Tibial nerve (tissue), 4 donors: ENCODE measurements at regions not wholly inside any gene's neighbourhood (a gene's known extent, or its start where the extent isn't known, plus 50 kb on each side); places are given as distances from the start of the nearest gene placed in this dataset.

Experiments used
- DNase-seq, 2 donors: peaks; one replicate each; pipeline ENCODE4 v3.0.0-alpha.2; 2019; ENCODE audit warnings: low spot score in 2 of 2
- H3K27ac ChIP-seq, 4 donors: fragments of 200-600 bp; sonication (generic) in 3 of 4; one replicate each; pipeline ENCODE4 v1.5.1; 2017 to 2019; ENCODE audit warnings: mild to moderate bottlenecking in 1 of 4
- H3K27me3 ChIP-seq, 2 donors: fragments of 200-600 bp; sonication (generic) in 1 of 2; one replicate each; pipeline versions ENCODE4 v1.5.1 to v1.6.0; 2017 to 2019
- H3K36me3 ChIP-seq, 3 donors: fragments of 200-600 bp; sonication (generic); one replicate each; pipeline ENCODE4 v1.5.1; 2018 to 2019
- H3K4me1 ChIP-seq, 4 donors: fragments of 200-600 bp; sonication (generic) in 3 of 4; one replicate each; pipeline ENCODE4 v1.5.1; 2017 to 2019
- H3K4me3 ChIP-seq, 4 donors: fragments of 200-600 bp; sonication (generic) in 3 of 4; one replicate each; pipeline ENCODE4 v1.5.1; 2017 to 2019; ENCODE audit warnings: mild to moderate bottlenecking in 1 of 4, moderate library complexity in 1 of 4
- H3K9me3 ChIP-seq, 4 donors: fragments of 200-600 bp; sonication (generic) in 3 of 4; one replicate each; pipeline ENCODE4 v1.5.1; 2017 to 2019
- CTCF ChIP-seq, 5 experiments: fragments of 200-600 bp in 3 of 5; fragments of 450-650 bp in 2 of 5; sonication (generic) in 3 of 5; IDR thresholded peaks; one replicate each; pipeline ENCODE4 v1.5.1; 2016 to 2019; ENCODE audit warnings: antibody characterized with exemption in 5 of 5, mild to moderate bottlenecking in 3 of 5, moderate library complexity in 2 of 5
- EP300 ChIP-seq, 2 donors: sonication (generic); formaldehyde crosslinking; IDR thresholded peaks; one replicate each; pipeline ENCODE4 v1.6.1; 2017; ENCODE audit warnings: antibody characterized with exemption in 2 of 2, mild to moderate bottlenecking in 1 of 2
- POLR2A ChIP-seq, 2 donors: fragments of 450-650 bp; IDR thresholded peaks; one replicate each; pipeline ENCODE4 v1.6.1; 2017; ENCODE audit warnings: antibody characterized with exemption in 2 of 2, mild to moderate bottlenecking in 2 of 2, moderate library complexity in 2 of 2
- WGBS, 2 donors: methylation state at CpG; one replicate each; pipeline ENCODE4 v1.1.5; 2018; 5-methylcytosine and 5-hydroxymethylcytosine counted together

GRCh38 chr1:163906283-163906682, 584.5 kb downstream of the NUF2 start:
- no peak for TF ChIP-seq POLR2A (IDR thresholded peaks at IDR 0.05)
- TF ChIP-seq EP300 (IDR thresholded peaks at IDR 0.05): no peak
- no peak for TF ChIP-seq CTCF (IDR thresholded peaks at IDR 0.05)
- no peak overlapping the region for H3K27ac ChIP-seq
- no peaks in the 10 kb centered on the region for H3K27me3 ChIP-seq

GRCh38 chr1:163912170-163912884, 590.6 kb downstream of the NUF2 start:
- Histone ChIP-seq H3K4me1 (no peaks in the 10 kb centered on the region), H3K4me3 (no peak overlapping the region), H3K27me3 (no peaks in the 10 kb centered on the region), H3K27ac (no peak overlapping the region), H3K9me3 (peaks cover 0 to 6% (median 0%) of the 10 kb centered on the region in 4 donors), H3K36me3 (no peaks in the 10 kb centered on the region)
- no peak for TF ChIP-seq CTCF (IDR thresholded peaks at IDR 0.05)
- no peak for TF ChIP-seq POLR2A (IDR thresholded peaks at IDR 0.05)
- TF ChIP-seq EP300 (IDR thresholded peaks at IDR 0.05): no peak
- DNase-seq: no peak
- 72 to 75% methylated on average over 4 of the region's 4 CpGs for WGBS, 2 donors

More at GRCh38 chr1:163906283-163906682, 584.5 kb downstream of the NUF2 start:
- Histone ChIP-seq H3K9me3 (peaks cover 0 to 13% (median 0%) of the 10 kb centered on the region in 4 donors), H3K4me3 (no peak overlapping the region), H3K4me1 (no peaks in the 10 kb centered on the region), H3K36me3 (no peaks in the 10 kb centered on the region)
- no peak for DNase-seq

GRCh38 chr1:163914785-163915413, 593.1 kb downstream of the NUF2 start:
- no peaks in the 10 kb centered on the region for H3K9me3 ChIP-seq
- DNase-seq: no peak
- no peaks in the 10 kb centered on the region for H3K4me1 ChIP-seq
- H3K27ac ChIP-seq: no peak overlapping the region
- H3K4me3 ChIP-seq: no peak overlapping the region
- H3K36me3 ChIP-seq: no peaks in the 10 kb centered on the region
- no peaks in the 10 kb centered on the region for H3K27me3 ChIP-seq
- TF ChIP-seq CTCF (IDR thresholded peaks at IDR 0.05) (no peak), POLR2A (IDR thresholded peaks at IDR 0.05) (no peak), EP300 (IDR thresholded peaks at IDR 0.05) (no peak)

- Histone ChIP-seq H3K36me3 (no peaks in the 10 kb centered on the region), H3K27me3 (no peaks in the 10 kb centered on the region), H3K27ac (no peak overlapping the region), H3K4me3 (no peak overlapping the region), H3K9me3 (no peaks in the 10 kb centered on the region), H3K4me1 (no peaks in the 10 kb centered on the region)
- TF ChIP-seq POLR2A (IDR thresholded peaks at IDR 0.05) (no peak), CTCF (IDR thresholded peaks at IDR 0.05) (no peak), EP300 (IDR thresholded peaks at IDR 0.05) (no peak)
- DNase-seq: no peak
Measured at GRCh38 chr1:163922743-163923201, 601.0 kb downstream of the NUF2 start.

GRCh38 chr1:163924041-163924440, 602.3 kb downstream of the NUF2 start:
- no peaks in the 10 kb centered on the region for H3K36me3 ChIP-seq
- no peaks in the 10 kb centered on the region for H3K27me3 ChIP-seq
- peaks cover 0 to 7% (median 0%) of the 10 kb centered on the region in 4 donors for H3K4me1 ChIP-seq
- no peak for DNase-seq
- 91 to 93% methylated on average over 3 of the region's 3 CpGs for WGBS, 2 donors
- H3K4me3 ChIP-seq: no peak overlapping the region
- H3K27ac ChIP-seq: no peak overlapping the region
- TF ChIP-seq EP300 (IDR thresholded peaks at IDR 0.05): no peak
- TF ChIP-seq POLR2A (IDR thresholded peaks at IDR 0.05): no peak
- TF ChIP-seq CTCF (IDR thresholded peaks at IDR 0.05): no peak
- H3K9me3 ChIP-seq: no peaks in the 10 kb centered on the region
